ENCODE measurements at regions not wholly inside any gene's neighbourhood (a gene's known extent, or its start where the extent isn't known, plus 50 kb on each side); places are given as distances from the start of the nearest gene placed in this dataset.
A peak's percentile ranks its signal among the peaks of the same experiment; 100 is the strongest.

GRCh38 chr7:25967278-25968204, 184.5 kb upstream of the NFE2L3 start:
- in situ Hi-C loops (cut with MboI; ENCODE audit: low sequenced_read_pairs, unreplicated experiment) = no loop called here
- no peak for TF ChIP-seq CTCF (IDR thresholded peaks at IDR 0.05; ENCODE audit: borderline replicate concordance, control extremely low read depth, extremely low read depth, insufficient read depth, missing control alignments)
- peak; percentile 53 for DNase-seq (ENCODE audit: low spot score)

- peak; percentile 19 for TF ChIP-seq CTCF (IDR thresholded peaks at IDR 0.05; ENCODE audit: borderline replicate concordance, control extremely low read depth, extremely low read depth, insufficient read depth, missing control alignments)
- peak; percentile 62 for DNase-seq (ENCODE audit: low spot score)
- in situ Hi-C loops (cut with MboI; ENCODE audit: low sequenced_read_pairs, unreplicated experiment) = no loop called here
These were observed 183.6 kb upstream of the NFE2L3 start for GRCh38 chr7:25968205-25968993.

- TF ChIP-seq CTCF (IDR thresholded peaks at IDR 0.05; ENCODE audit: borderline replicate concordance, control extremely low read depth, extremely low read depth, insufficient read depth, missing control alignments) = no peak
- no peak for DNase-seq (ENCODE audit: low spot score)
- in situ Hi-C loops (cut with MboI; ENCODE audit: low sequenced_read_pairs, unreplicated experiment) = no loop called here
These were observed 181.6 kb upstream of the NFE2L3 start for GRCh38 chr7:25970356-25970755.

DNA sequence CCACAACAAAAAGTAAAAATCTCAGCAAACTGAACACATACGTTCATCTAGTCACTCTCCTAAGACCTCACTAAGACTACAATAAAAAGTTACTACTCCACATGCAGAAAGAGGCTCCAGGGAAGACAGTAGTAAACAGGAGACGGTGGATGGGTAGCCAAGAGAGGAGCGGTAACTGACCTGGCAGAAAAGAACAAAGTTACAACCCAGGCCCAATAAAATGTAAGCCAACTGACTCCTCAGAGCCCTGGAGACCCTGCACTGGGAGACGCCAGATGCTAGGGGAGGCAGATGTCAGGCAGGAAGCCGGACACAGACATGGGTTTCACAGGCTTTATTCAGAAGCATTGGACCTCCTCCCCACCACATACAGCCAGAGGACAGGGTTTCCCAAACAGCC, 181.1 kb upstream of the NFE2L3 start:
- no peak for TF ChIP-seq CTCF (IDR thresholded peaks at IDR 0.05; ENCODE audit: borderline replicate concordance, control extremely low read depth, extremely low read depth, insufficient read depth, missing control alignments)
- in situ Hi-C loops (cut with MboI; ENCODE audit: low sequenced_read_pairs, unreplicated experiment) = no loop called here
- DNase-seq (ENCODE audit: low spot score) = no peak

- no peak for DNase-seq (ENCODE audit: low spot score)
- in situ Hi-C loops (cut with MboI; ENCODE audit: low sequenced_read_pairs, unreplicated experiment) = no loop called here
- TF ChIP-seq CTCF (IDR thresholded peaks at IDR 0.05; ENCODE audit: borderline replicate concordance, control extremely low read depth, extremely low read depth, insufficient read depth, missing control alignments) = no peak
These were observed 175.4 kb upstream of the NFE2L3 start for GRCh38 chr7:25976630-25977029.

- no peak for TF ChIP-seq CTCF (IDR thresholded peaks at IDR 0.05; ENCODE audit: borderline replicate concordance, control extremely low read depth, extremely low read depth, insufficient read depth, missing control alignments)
- in situ Hi-C loops (cut with MboI; ENCODE audit: low sequenced_read_pairs, unreplicated experiment) = no loop called here
- DNase-seq (ENCODE audit: low spot score) = no peak
These were observed 173.5 kb upstream of the NFE2L3 start for GRCh38 chr7:25978466-25978865.
